HCT116 (cell line): ENCODE measurements at regions not wholly inside any gene's neighbourhood (a gene's known extent, or its start where the extent isn't known, plus 50 kb on each side); places are given as distances from the start of the nearest gene placed in this dataset.

Experiments used
- ATAC-seq: fragments of 200-7000 bp; cut with Tn5 transposase; 2 replicates; pipeline ENCODE4 v1.9.1; 2020; ENCODE audit warnings: mild to moderate bottlenecking, moderate library complexity
- BruUV-seq: library from RNA; stranded (reverse); fragments of 400-500 nt; replicated peaks from 2 replicates; lab custom pipeline; 2021; lab: Mats Ljungman, UMichigan
- CTCF ChIA-PET: fragments of 300-600 bp; sonication (Branson Sonifier 250); formaldehyde crosslinking; loops from one replicate; lab custom pipeline; 2021; ENCODE audit warnings: antibody characterized with exemption; lab: Charles Lee
- POLR2A ChIA-PET: fragments of 300-600, 350-600 bp; sonication (Branson Sonifier 250); formaldehyde crosslinking; loops from one replicate; lab custom pipeline; 2021; ENCODE audit warnings: antibody characterized with exemption; lab: Charles Lee
- RAD21 ChIA-PET, 2 experiments: fragments of 300-600 bp; sonication (Branson Sonifier 250); formaldehyde crosslinking; loops; one replicate each; lab custom pipeline; 2023; ENCODE audit warnings: low total read pairs in 2 of 2; ENCODE audit not compliant: uncharacterized antibody in 2 of 2, unreplicated experiment in 2 of 2, low non-redundant PET in 1 of 2; lab: Charles Lee
- DNase-seq: peaks from one replicate; pipeline ENCODE4 v3.0.0-alpha.2; 2010; ENCODE audit warnings: low read depth, low spot score
- H2AFZ ChIP-seq: fragments of 200-600 bp; shearing (Covaris generic), sonication (generic); 2 replicates; pipeline ENCODE4 v1.6.1; 2017; ENCODE audit warnings: low read depth, mixed run types, mixed read lengths, antibody characterized with exemption, low read length; ENCODE audit not compliant: poor library complexity, severe bottlenecking
- H3K27ac ChIP-seq: 2 replicates; pipeline ENCODE4 v1.5.1; 2012; ENCODE audit warnings: low read depth, low read length
- H3K27me3 ChIP-seq: fragments of 200-600 bp; sonication (generic); 2 replicates; pipeline ENCODE4 v1.6.1; 2016; ENCODE audit warnings: mixed run types, low read length, mixed read lengths; ENCODE audit not compliant: insufficient read depth
- H3K36me3 ChIP-seq, 2 experiments: fragments of 200-500 bp in 1 of 2; fragments of 200-600 bp in 1 of 2; sonication (Bioruptor generic) in 1 of 2; sonication (generic) in 1 of 2; 2 replicates each; pipeline versions ENCODE4 v1.5.1 to v1.6.1; 2014 to 2016; ENCODE audit warnings: low read length in 2 of 2, inconsistent platforms in 1 of 2, mixed read lengths in 1 of 2, mixed run types in 1 of 2; ENCODE audit not compliant: insufficient read depth in 2 of 2, control insufficient read depth in 1 of 2
- H3K4me1 ChIP-seq, 2 experiments: fragments of 200-600 bp in 1 of 2; sonication (generic) in 1 of 2; 2 replicates each; pipeline versions ENCODE4 v1.5.1 to v1.6.1; 2012 to 2017; ENCODE audit warnings: low read length in 2 of 2, inconsistent platforms in 1 of 2, mild to moderate bottlenecking in 1 of 2, mixed read lengths in 1 of 2, mixed run types in 1 of 2, moderate library complexity in 1 of 2; ENCODE audit not compliant: insufficient read depth in 2 of 2, control insufficient read depth in 1 of 2
- H3K4me2 ChIP-seq: fragments of 200-600 bp; sonication (generic); 2 replicates; pipeline ENCODE4 v1.6.1; 2017; ENCODE audit warnings: mixed run types, low read length, mixed read lengths
- H3K4me3 ChIP-seq, 2 experiments: fragments of 200-600 bp in 1 of 2; sonication (generic) in 1 of 2; replicated peaks in 1 of 2; 2 replicates each; pipeline ENCODE4 v1.5.1; 2011 to 2016; ENCODE audit warnings: low read length in 2 of 2, control low read depth in 1 of 2, low read depth in 1 of 2, mild to moderate bottlenecking in 1 of 2, mixed read lengths in 1 of 2, mixed run types in 1 of 2
- H3K79me2 ChIP-seq: fragments of 200-600 bp; sonication (generic); 2 replicates; pipeline ENCODE4 v1.6.1; 2017; ENCODE audit warnings: mild to moderate bottlenecking, mixed run types, low read length, moderate library complexity, mixed read lengths; ENCODE audit not compliant: insufficient read depth
- H3K9ac ChIP-seq: fragments of 200-600 bp; sonication (generic); 2 replicates; pipeline ENCODE4 v1.6.1; 2016; ENCODE audit warnings: low read length, mixed read lengths
- H3K9me2 ChIP-seq: fragments of 200-600 bp; sonication (generic), shearing (Covaris generic); 2 replicates; pipeline ENCODE4 v1.6.1; 2017; ENCODE audit warnings: mixed run types, mild to moderate bottlenecking, moderate library complexity; ENCODE audit not compliant: insufficient read depth
- H3K9me3 ChIP-seq, 2 experiments: fragments of 200-500 bp in 1 of 2; fragments of 200-600 bp in 1 of 2; sonication (Bioruptor generic) in 1 of 2; sonication (generic) in 1 of 2; 2 replicates each; pipeline ENCODE4 v1.6.1; 2014 to 2017; ENCODE audit warnings: low read length in 2 of 2, mixed read lengths in 2 of 2, inconsistent platforms in 1 of 2, low read depth in 1 of 2, mild to moderate bottlenecking in 1 of 2, mixed run types in 1 of 2, moderate library complexity in 1 of 2; ENCODE audit not compliant: control insufficient read depth in 1 of 2, insufficient read depth in 1 of 2
- H4K20me1 ChIP-seq: fragments of 200-600 bp; sonication (generic), shearing (Covaris generic); 2 replicates; pipeline ENCODE4 v1.6.1; 2017; ENCODE audit warnings: mixed run types, mild to moderate bottlenecking, moderate library complexity; ENCODE audit not compliant: insufficient read depth
- EZH2 ChIP-seq: fragments of 200-600 bp; sonication (generic); IDR thresholded peaks from 2 replicates; pipeline ENCODE4 v1.6.1; 2017; ENCODE audit warnings: antibody characterized with exemption, mixed run types
- REST ChIP-seq: IDR thresholded peaks from 2 replicates; pipeline ENCODE4 v1.6.1; 2012; ENCODE audit warnings: low read depth
- TCF7L2 ChIP-seq: IDR thresholded peaks from 2 replicates; pipeline ENCODE4 v1.7.0; 2011; ENCODE audit warnings: borderline replicate concordance, inconsistent platforms; ENCODE audit not compliant: insufficient read depth, insufficient read length; ENCODE audit errors: extremely low read depth
- intact Hi-C: fragments of 100-400 bp; cut with micrococcal nuclease; formaldehyde crosslinking; loops from 2 replicates; pipeline ENCODE4 v1.10.0; 2022

GRCh38 chr12:131586269-131586668, 124.6 kb upstream of the SFSWAP start:
- ChIA-PET CTCF (no interaction called here), POLR2A (no interaction called here)
- H3K79me2 ChIP-seq: no peaks in the 10 kb centered on the region

More at GRCh38 chr12:131586269-131586668, 124.6 kb upstream of the SFSWAP start:
- Histone ChIP-seq H3K4me2 (no peak overlapping the region), H3K9me3 (no peaks in the 10 kb centered on the region), H3K9ac (no peak overlapping the region), H2AFZ (no peak overlapping the region), H3K4me1 (no peaks in the 10 kb centered on the region), H3K4me3 (no peak overlapping the region), H4K20me1 (no peaks in the 10 kb centered on the region), H3K27ac (no peak overlapping the region), H3K27me3 (peaks cover 13% of the 10 kb centered on the region; the same call in 1 of the 2 replicates), H3K9me2 (no peaks in the 10 kb centered on the region), H3K36me3 (no peaks in the 10 kb centered on the region)
- TF ChIP-seq TCF7L2 (no peak), REST (no peak), EZH2 (no peak)
- intact Hi-C loops: no loop called here
- ATAC-seq: 0 out of 2 replicates have a peak, but pooled peaks have one; percentile 14
- no TSS peak for BruUV-seq
- RAD21 ChIA-PET: no interaction called here
- DNase-seq: no peak
